ENCODE measurements at regions not wholly inside any gene's neighbourhood (a gene's known extent, or its start where the extent isn't known, plus 50 kb on each side); places are given as distances from the start of the nearest gene placed in this dataset.

- intact Hi-C loops (cut with DNase I): no loop called here
- Histone ChIP-seq H3K4me1 (no peaks in the 10 kb centered on the region), H3K36me3 (no peaks in the 10 kb centered on the region), H3K27ac (replicated peaks in 1 of 4) (no peak overlapping the region), H3K4me3 (no peak overlapping the region), H3K9me3 (no peaks in the 10 kb centered on the region), H3K27me3 (no peaks in the 10 kb centered on the region)
- DNase-seq (ENCODE audit: extremely low spot score): no peak
- 80% methylated on average over 1 of the region's 1 CpG for whole genome bisulfite sequencing
- no peak for TF ChIP-seq POLR2A (IDR thresholded peaks at IDR 0.05; ENCODE audit: low read depth)
- TF ChIP-seq CTCF (IDR thresholded peaks at IDR 0.05): no peak
Observed at GRCh38 chr5:136631186-136631585, 265.8 kb upstream of the TRPC7 start.

DNA sequence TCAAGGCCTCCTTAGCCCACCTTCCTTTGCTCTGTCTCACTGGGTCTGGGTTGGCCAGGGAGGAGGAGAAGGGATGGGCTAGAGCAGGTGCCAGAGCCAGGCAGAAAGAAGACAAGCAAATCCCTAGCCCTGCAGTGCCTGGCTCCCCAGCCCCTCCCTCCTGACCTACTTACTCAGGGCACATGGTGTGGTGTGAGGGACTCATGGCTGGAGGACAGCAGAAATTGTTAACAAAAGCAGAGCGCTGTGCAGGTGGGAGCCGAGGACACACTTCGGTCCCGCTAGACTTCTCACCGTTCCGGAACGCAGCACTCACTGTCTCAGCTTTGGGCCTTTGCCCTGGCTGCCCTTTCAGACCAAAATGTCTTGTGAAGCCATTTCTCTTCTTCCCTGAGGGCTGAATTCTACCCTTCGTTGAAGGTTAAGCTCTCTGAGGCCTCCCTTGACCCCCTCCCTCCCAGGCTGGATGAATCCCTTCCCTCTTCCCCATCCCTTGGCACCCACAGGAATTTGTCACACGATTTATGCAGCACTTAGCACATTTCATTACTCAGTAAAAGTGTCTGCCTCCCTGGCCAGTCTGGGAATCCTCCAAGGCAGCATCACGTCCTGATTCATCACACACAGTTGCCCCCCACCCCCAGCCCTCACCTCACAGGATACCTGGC is 263.9 kb upstream of the TRPC7 start:
- WGBS: 72% methylated on average over 10 of the region's 10 CpGs
- no peak overlapping the region for H3K27ac ChIP-seq (replicated peaks in 1 of 4)
- H3K4me3 ChIP-seq: no peak overlapping the region
- H3K36me3 ChIP-seq: no peaks in the 10 kb centered on the region
- TF ChIP-seq POLR2A (IDR thresholded peaks at IDR 0.05; ENCODE audit: low read depth) (no peak), EP300 (IDR thresholded peaks at IDR 0.05) (no peak), CTCF (IDR thresholded peaks at IDR 0.05) (no peak), POLR2AphosphoS5 (IDR thresholded peaks at IDR 0.05) (no peak)
- intact Hi-C loops (cut with DNase I): no loop called here
- DNase-seq (ENCODE audit: extremely low spot score): no peak
- H3K27me3 ChIP-seq: no peaks in the 10 kb centered on the region
- no peaks in the 10 kb centered on the region for H3K9me3 ChIP-seq
- no peaks in the 10 kb centered on the region for H3K4me1 ChIP-seq

DNA sequence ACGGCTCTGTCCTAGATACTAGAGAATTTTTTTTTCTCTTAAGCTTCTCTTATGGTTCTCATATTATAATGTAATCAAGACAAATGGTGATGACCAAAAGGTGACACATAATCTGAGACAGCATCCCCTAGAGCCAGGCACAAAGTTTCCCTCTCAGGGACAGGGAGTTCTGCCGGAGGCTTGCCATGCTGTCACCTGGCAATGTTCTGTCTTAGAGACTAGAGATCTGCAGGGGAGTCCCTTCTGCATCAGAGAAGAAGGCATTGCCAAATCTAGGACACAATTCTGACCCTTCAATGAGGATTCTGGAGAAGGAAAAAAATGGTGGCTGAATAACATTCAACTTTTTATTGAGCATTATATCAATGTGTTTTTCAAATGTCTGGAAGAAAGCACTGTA is 261.2 kb upstream of the TRPC7 start:
- TF ChIP-seq POLR2AphosphoS5 (IDR thresholded peaks at IDR 0.05) (no peak), EP300 (IDR thresholded peaks at IDR 0.05) (no peak), CTCF (IDR thresholded peaks at IDR 0.05) (no peak), POLR2A (IDR thresholded peaks at IDR 0.05; ENCODE audit: low read depth) (no peak)
- no peak overlapping the region for H3K27ac ChIP-seq (replicated peaks in 1 of 4)
- H3K27me3 ChIP-seq: no peaks in the 10 kb centered on the region
- intact Hi-C loops (cut with DNase I): no loop called here
- H3K4me3 ChIP-seq: no peak overlapping the region
- H3K9me3 ChIP-seq: no peaks in the 10 kb centered on the region
- no peak for DNase-seq (ENCODE audit: extremely low spot score)
- no peaks in the 10 kb centered on the region for H3K36me3 ChIP-seq
- WGBS: 63% methylated on average over 2 of the region's 2 CpGs
- H3K4me1 ChIP-seq: no peaks in the 10 kb centered on the region

GRCh38 chr5:136622747-136623146 is 257.4 kb upstream of the TRPC7 start:
- H3K4me1 ChIP-seq: no peaks in the 10 kb centered on the region
- H3K27ac ChIP-seq (replicated peaks in 1 of 4): no peak overlapping the region
- intact Hi-C loops (cut with DNase I): no loop called here
- no peaks in the 10 kb centered on the region for H3K27me3 ChIP-seq
- no peak overlapping the region for H3K4me3 ChIP-seq
- H3K9me3 ChIP-seq: no peaks in the 10 kb centered on the region
- TF ChIP-seq EP300 (IDR thresholded peaks at IDR 0.05) (no peak), CTCF (IDR thresholded peaks at IDR 0.05) (no peak), POLR2AphosphoS5 (IDR thresholded peaks at IDR 0.05) (no peak), POLR2A (IDR thresholded peaks at IDR 0.05; ENCODE audit: low read depth) (no peak)
- H3K36me3 ChIP-seq: no peaks in the 10 kb centered on the region
- no peak for DNase-seq (ENCODE audit: extremely low spot score)

GRCh38 chr5:136621743-136622142 is 256.4 kb upstream of the TRPC7 start:
- H3K9me3 ChIP-seq: no peaks in the 10 kb centered on the region
- H3K27me3 ChIP-seq: no peaks in the 10 kb centered on the region
- TF ChIP-seq CTCF (IDR thresholded peaks at IDR 0.05) (no peak), POLR2AphosphoS5 (IDR thresholded peaks at IDR 0.05) (no peak), EP300 (IDR thresholded peaks at IDR 0.05) (no peak), POLR2A (IDR thresholded peaks at IDR 0.05; ENCODE audit: low read depth) (no peak)
- H3K27ac ChIP-seq (replicated peaks in 1 of 4): no peak overlapping the region
- H3K4me1 ChIP-seq: no peaks in the 10 kb centered on the region
- DNase-seq (ENCODE audit: extremely low spot score): no peak
- no peak overlapping the region for H3K4me3 ChIP-seq
- no peaks in the 10 kb centered on the region for H3K36me3 ChIP-seq
- 63% methylated on average over 3 of the region's 3 CpGs for WGBS
- intact Hi-C loops (cut with DNase I): no loop called here
